ENCODE measurements at regions not wholly inside any gene's neighbourhood (a gene's known extent, or its start where the extent isn't known, plus 50 kb on each side); places are given as distances from the start of the nearest gene placed in this dataset.

GRCh38 chr16:50900391-50900942 lies 158.6 kb downstream of the CYLD start:
- no peak for TF ChIP-seq CTCF (IDR thresholded peaks at IDR 0.05; ENCODE audit: insufficient read depth, low read length, poor library complexity, severe bottlenecking)
- no peaks in the 10 kb centered on the region for H3K36me3 ChIP-seq (ENCODE audit: control insufficient read depth, insufficient read depth, low read length)
- H3K27me3 ChIP-seq (replicated peaks; ENCODE audit: control insufficient read depth, insufficient read depth, low read length), result no peaks in the 10 kb centered on the region; the same call in 1 of the 2 replicates
- H3K4me3 ChIP-seq (replicated peaks; ENCODE audit: low read depth, low read length), result no peak overlapping the region
- no peak for DNase-seq (ENCODE audit: extremely low read depth, insufficient read length)

DNA sequence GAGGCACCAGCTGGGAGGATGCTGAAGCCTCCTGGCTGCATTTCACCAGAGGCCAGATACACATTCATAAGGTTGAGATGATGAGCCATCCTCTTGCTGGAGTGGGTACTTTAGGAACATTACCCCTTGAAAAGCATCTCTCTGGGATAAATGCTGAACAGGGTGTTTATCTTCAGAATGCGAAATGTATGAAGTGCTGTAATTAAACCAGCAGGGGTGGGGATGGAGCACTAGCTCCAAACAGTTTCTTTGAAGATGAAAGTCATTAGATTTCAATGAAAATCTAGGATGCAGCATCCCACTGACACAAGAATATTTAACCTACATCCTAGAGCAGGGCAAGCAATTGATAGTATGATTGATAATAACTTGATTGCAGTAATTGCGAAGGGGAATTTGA lies 158.1 kb downstream of the CYLD start:
- TF ChIP-seq CTCF (IDR thresholded peaks at IDR 0.05; ENCODE audit: insufficient read depth, low read length, poor library complexity, severe bottlenecking), result no peak
- no peaks in the 10 kb centered on the region for H3K36me3 ChIP-seq (ENCODE audit: control insufficient read depth, insufficient read depth, low read length)
- no peak for DNase-seq (ENCODE audit: extremely low read depth, insufficient read length)
- H3K27me3 ChIP-seq (replicated peaks; ENCODE audit: control insufficient read depth, insufficient read depth, low read length), result no peaks in the 10 kb centered on the region; the same call in 1 of the 2 replicates
- H3K4me3 ChIP-seq (replicated peaks; ENCODE audit: low read depth, low read length), result no peak overlapping the region

GRCh38 chr16:50889746-50890145 lies 147.9 kb downstream of the CYLD start:
- no peaks in the 10 kb centered on the region for H3K36me3 ChIP-seq (ENCODE audit: control insufficient read depth, insufficient read depth, low read length)

GRCh38 chr16:50889276-50889675 lies 147.4 kb downstream of the CYLD start:
- TF ChIP-seq CTCF (IDR thresholded peaks at IDR 0.05; ENCODE audit: insufficient read depth, low read length, poor library complexity, severe bottlenecking), result no peak
- no peak overlapping the region for H3K4me3 ChIP-seq (replicated peaks; ENCODE audit: low read depth, low read length)
- no peak for DNase-seq (ENCODE audit: extremely low read depth, insufficient read length)

More at GRCh38 chr16:50889746-50890145, 147.9 kb downstream of the CYLD start:
- DNase-seq (ENCODE audit: extremely low read depth, insufficient read length), result no peak
- Histone ChIP-seq H3K27me3 (replicated peaks; ENCODE audit: control insufficient read depth, insufficient read depth, low read length) (no peaks in the 10 kb centered on the region), H3K4me3 (replicated peaks; ENCODE audit: low read depth, low read length) (no peak overlapping the region)
- no peak for TF ChIP-seq CTCF (IDR thresholded peaks at IDR 0.05; ENCODE audit: insufficient read depth, low read length, poor library complexity, severe bottlenecking)

GRCh38 chr16:50888486-50889261 lies 146.8 kb downstream of the CYLD start:
- Histone ChIP-seq H3K27me3 (replicated peaks; ENCODE audit: control insufficient read depth, insufficient read depth, low read length) (no peaks in the 10 kb centered on the region), H3K36me3 (ENCODE audit: control insufficient read depth, insufficient read depth, low read length) (no peaks in the 10 kb centered on the region), H3K4me3 (replicated peaks; ENCODE audit: low read depth, low read length) (no peak overlapping the region)
- TF ChIP-seq CTCF (IDR thresholded peaks at IDR 0.05; ENCODE audit: insufficient read depth, low read length, poor library complexity, severe bottlenecking), result no peak
- DNase-seq (ENCODE audit: extremely low read depth, insufficient read length), result no peak

More at GRCh38 chr16:50889276-50889675, 147.4 kb downstream of the CYLD start:
- Histone ChIP-seq H3K36me3 (ENCODE audit: control insufficient read depth, insufficient read depth, low read length) (no peaks in the 10 kb centered on the region), H3K27me3 (replicated peaks; ENCODE audit: control insufficient read depth, insufficient read depth, low read length) (no peaks in the 10 kb centered on the region)

All from GM06990 (cell line).